H9 (cell line): ENCODE measurements at regions not wholly inside any gene's neighbourhood (a gene's known extent, or its start where the extent isn't known, plus 50 kb on each side); places are given as distances from the start of the nearest gene placed in this dataset.

Experiments
- DNase-seq: peaks from one replicate; pipeline ENCODE4 v3.0.0-alpha.2; 2017
- H2AFZ ChIP-seq: one replicate; pipeline ENCODE4 v1.6.1; 2013; ENCODE audit warnings: mild to moderate bottlenecking, low read length, control low read depth, moderate library complexity
- H2AK5ac ChIP-seq: 2 replicates; pipeline ENCODE4 v1.6.1; 2013; ENCODE audit warnings: low read length, control low read depth, mixed read lengths; ENCODE audit not compliant: insufficient read length
- H2BK120ac ChIP-seq: one replicate; pipeline ENCODE4 v1.6.1; 2013; ENCODE audit warnings: low read depth, mild to moderate bottlenecking, low read length, control low read depth, inconsistent platforms; ENCODE audit not compliant: poor library complexity, severe bottlenecking
- H2BK12ac ChIP-seq: 2 replicates; pipeline ENCODE4 v1.6.1; 2013; ENCODE audit warnings: low read length, control low read depth, mixed read lengths, low read depth; ENCODE audit not compliant: insufficient read length
- H2BK15ac ChIP-seq: 2 replicates; pipeline ENCODE4 v1.6.1; 2013; ENCODE audit warnings: low read depth, low read length, control low read depth
- H2BK20ac ChIP-seq: one replicate; pipeline ENCODE4 v1.6.1; 2013; ENCODE audit warnings: low read depth, mild to moderate bottlenecking, low read length, control low read depth, inconsistent platforms; ENCODE audit not compliant: poor library complexity, severe bottlenecking
- H2BK5ac ChIP-seq: 2 replicates; pipeline ENCODE4 v1.6.1; 2013; ENCODE audit warnings: low read length, control low read depth, mixed read lengths; ENCODE audit not compliant: insufficient read length
- H3K14ac ChIP-seq: 2 replicates; pipeline ENCODE4 v1.6.1; 2013; ENCODE audit warnings: low read length, control low read depth; ENCODE audit not compliant: insufficient read depth
- H3K18ac ChIP-seq: 2 replicates; pipeline ENCODE4 v1.6.1; 2013; ENCODE audit warnings: low read depth, mild to moderate bottlenecking, mixed read lengths, low read length, control low read depth; ENCODE audit not compliant: insufficient read length
- H3K23ac ChIP-seq: 2 replicates; pipeline ENCODE4 v1.6.1; 2013; ENCODE audit warnings: low read length, control low read depth, mixed read lengths, low read depth; ENCODE audit not compliant: insufficient read length
- H3K23me2 ChIP-seq: 2 replicates; pipeline ENCODE4 v1.6.1; 2013; ENCODE audit warnings: low read depth, mild to moderate bottlenecking, mixed read lengths, low read length, control low read depth; ENCODE audit not compliant: insufficient read length, poor library complexity, severe bottlenecking
- H3K27ac ChIP-seq: 2 replicates; pipeline ENCODE4 v1.5.1; 2013; ENCODE audit warnings: low read length, control low read depth, mixed read lengths, low read depth; ENCODE audit not compliant: insufficient read length
- H3K27me3 ChIP-seq: 2 replicates; pipeline ENCODE4 v1.6.1; 2013; ENCODE audit warnings: low read length, control low read depth, inconsistent platforms; ENCODE audit not compliant: insufficient read depth
- H3K4ac ChIP-seq: 2 replicates; pipeline ENCODE4 v1.6.1; 2013; ENCODE audit warnings: low read depth, mild to moderate bottlenecking, control low read depth, inconsistent platforms, low read length, moderate library complexity
- H3K4me1 ChIP-seq: 2 replicates; pipeline ENCODE4 v1.6.1; 2013; ENCODE audit warnings: low read length, control low read depth, inconsistent platforms; ENCODE audit not compliant: insufficient read depth
- H3K4me2 ChIP-seq: 2 replicates; pipeline ENCODE4 v1.6.1; 2013; ENCODE audit warnings: low read length, control low read depth, mixed read lengths; ENCODE audit not compliant: insufficient read length, insufficient read depth
- H3K56ac ChIP-seq: 2 replicates; pipeline ENCODE4 v1.6.1; 2013; ENCODE audit warnings: low read depth, mild to moderate bottlenecking, mixed read lengths, low read length, control low read depth; ENCODE audit not compliant: insufficient read length
- H3K79me1 ChIP-seq: 2 replicates; pipeline ENCODE4 v1.6.1; 2013; ENCODE audit warnings: low read depth, mild to moderate bottlenecking, moderate library complexity, low read length, control low read depth, inconsistent platforms; ENCODE audit not compliant: insufficient read depth, poor library complexity, severe bottlenecking
- H3K79me2 ChIP-seq: 2 replicates; pipeline ENCODE4 v1.6.1; 2013; ENCODE audit warnings: low read length, control low read depth, inconsistent platforms; ENCODE audit not compliant: insufficient read depth
- H3K9ac ChIP-seq: 2 replicates; pipeline ENCODE4 v1.6.1; 2013; ENCODE audit warnings: low read length, control low read depth, mixed read lengths; ENCODE audit not compliant: insufficient read length; ENCODE audit errors: extremely low read depth
- H3K9me3 ChIP-seq: one replicate; pipeline ENCODE4 v1.6.1; 2013; ENCODE audit warnings: low read depth, low read length, inconsistent platforms; ENCODE audit not compliant: control insufficient read depth
- H3T11ph ChIP-seq: one replicate; pipeline ENCODE4 v1.6.1; 2013; ENCODE audit warnings: mild to moderate bottlenecking, low read length, control low read depth, inconsistent platforms
- H4K20me1 ChIP-seq: one replicate; pipeline ENCODE4 v1.6.1; 2013; ENCODE audit not compliant: control insufficient read depth, insufficient read length, insufficient read depth
- H4K5ac ChIP-seq: 2 replicates; pipeline ENCODE4 v1.6.1; 2013; ENCODE audit warnings: low read depth, mild to moderate bottlenecking, mixed read lengths, low read length, control low read depth; ENCODE audit not compliant: insufficient read length
- H4K8ac ChIP-seq: replicated peaks from 2 replicates; pipeline ENCODE4 v1.6.1; 2013; ENCODE audit warnings: low read length, control low read depth, mixed read lengths, low read depth; ENCODE audit not compliant: insufficient read length
- H4K91ac ChIP-seq: 2 replicates; pipeline ENCODE4 v1.6.1; 2013; ENCODE audit warnings: low read depth, mild to moderate bottlenecking, moderate library complexity, mixed read lengths, low read length, control low read depth; ENCODE audit not compliant: insufficient read length
- H3K27ac Mint-ChIP-seq, 3 experiments: 2 replicates in 2 of 3; 3 replicates in 1 of 3; pipeline ENCODE4 v1.8.0; 2020 to 2021; ENCODE audit warnings: mixed read lengths in 3 of 3, mild to moderate bottlenecking in 1 of 3, moderate library complexity in 1 of 3
- H3K27me3 Mint-ChIP-seq: 2 replicates; pipeline ENCODE4 v1.8.0; 2021; ENCODE audit warnings: low read depth, mild to moderate bottlenecking, moderate library complexity, mixed read lengths
- H3K36me3 Mint-ChIP-seq, 3 experiments: 2 replicates in 2 of 3; 3 replicates in 1 of 3; pipeline ENCODE4 v1.8.0; 2020 to 2021; ENCODE audit warnings: low read depth in 3 of 3, mixed read lengths in 3 of 3; ENCODE audit not compliant: insufficient read depth in 1 of 3
- H3K4me1 Mint-ChIP-seq, 2 experiments: 2 replicates each; pipeline ENCODE4 v1.8.0; 2020; ENCODE audit warnings: mixed read lengths in 2 of 2
- H3K4me3 Mint-ChIP-seq, 2 experiments: 2 replicates in 1 of 2; 3 replicates in 1 of 2; pipeline ENCODE4 v1.8.0; 2020 to 2021; ENCODE audit warnings: mild to moderate bottlenecking in 2 of 2, mixed read lengths in 2 of 2, moderate library complexity in 1 of 2
- H3K9me3 Mint-ChIP-seq, 2 experiments: 2 replicates in 1 of 2; 3 replicates in 1 of 2; pipeline ENCODE4 v1.8.0; 2020; ENCODE audit warnings: mild to moderate bottlenecking in 2 of 2, mixed read lengths in 2 of 2, moderate library complexity in 1 of 2
- CTCF ChIP-seq: fragments of 200-600 bp; sonication (generic); conservative IDR thresholded peaks from 3 replicates; pipeline ENCODE4 v1.8.0; 2021; ENCODE audit warnings: antibody characterized with exemption, mild to moderate bottlenecking

GRCh38 chr9:19967888-19968459, 179.1 kb upstream of the SLC24A2 start:
- Histone ChIP-seq H3K14ac (no peak overlapping the region), H3K9me3 (no peaks in the 10 kb centered on the region), H4K91ac (no peak overlapping the region), H4K20me1 (no peaks in the 10 kb centered on the region), H3K9ac (no peak overlapping the region), H3K4ac (no peak overlapping the region), H3K23ac (no peak overlapping the region), H2BK5ac (no peak overlapping the region), H2BK15ac (no peak overlapping the region), H3K18ac (no peak overlapping the region), H3T11ph (no peak overlapping the region), H3K27ac (peak overlapping the region; percentile 47), H2AFZ (no peak overlapping the region), H3K79me1 (no peaks in the 10 kb centered on the region), H2AK5ac (no peak overlapping the region), H4K5ac (no peak overlapping the region), H3K4me2 (peak overlapping the region; percentile 8), H2BK120ac (no peak overlapping the region), H3K4me1 (peaks cover 13% of the 10 kb centered on the region; the same call in 1 of the 2 replicates), H3K56ac (no peak overlapping the region), H4K8ac (no peak overlapping the region), H2BK20ac (peak overlapping the region; percentile 1), H2BK12ac (no peak overlapping the region), H3K23me2 (no peaks in the 10 kb centered on the region), H3K79me2 (no peaks in the 10 kb centered on the region), H3K27me3 (no peaks in the 10 kb centered on the region)
- 0 out of 3 replicates have a peak, but pooled peaks have one; percentile 12 for TF ChIP-seq CTCF
- Mint-ChIP-seq H3K4me1 (peaks cover 36 to 37% of the 10 kb centered on the region in 2 experiments), H3K36me3 (peaks cover 0 to 4% (median 0%) of the 10 kb centered on the region in 3 experiments; a peak in 3 of 7 replicates), H3K27me3 (no peaks in the 10 kb centered on the region), H3K4me3 (no peak overlapping the region), H3K27ac (peak overlapping the region; percentile 72 to 93 (median 91); a peak in 4 of 7 replicates), H3K9me3 (no peaks in the 10 kb centered on the region; a peak in 1 of 5 replicates)
- DNase-seq = peak; percentile 43
